GM08714 (cell line): ENCODE measurements at regions not wholly inside any gene's neighbourhood (a gene's known extent, or its start where the extent isn't known, plus 50 kb on each side); places are given as distances from the start of the nearest gene placed in this dataset.

Experiments
- H3K4me3 ChIP-seq: fragments of 200-500 bp; sonication (Bioruptor generic); 2 replicates; pipeline ENCODE4 v1.5.1; 2014; ENCODE audit warnings: mild to moderate bottlenecking, low read length, inconsistent platforms
- ZNF274 ChIP-seq: IDR thresholded peaks from 2 replicates; pipeline ENCODE4 v1.6.1; 2012; ENCODE audit warnings: mild to moderate bottlenecking, low read depth, low read length

DNA sequence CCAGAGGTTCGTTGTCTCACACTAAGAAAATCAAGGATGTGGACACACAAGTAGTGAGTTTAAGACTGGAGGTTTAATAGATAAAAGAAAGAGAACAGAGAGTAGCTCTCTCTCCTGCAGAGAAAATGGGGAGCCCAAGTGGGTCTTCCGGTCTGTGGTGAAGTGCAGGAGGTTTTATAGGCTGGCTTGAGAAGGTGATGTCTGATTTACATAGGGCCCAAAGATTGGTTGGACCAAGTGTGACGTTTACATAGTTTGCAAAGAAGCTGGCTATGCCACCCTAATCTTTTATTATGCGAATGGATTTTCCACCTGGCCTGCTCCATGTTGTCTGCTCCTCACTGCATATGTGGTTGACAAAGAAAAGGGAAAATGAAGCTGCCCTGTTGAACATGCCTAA, 430.4 kb upstream of the TRIB2 start:
- no peak overlapping the region for H3K4me3 ChIP-seq
- no peak for TF ChIP-seq ZNF274

DNA sequence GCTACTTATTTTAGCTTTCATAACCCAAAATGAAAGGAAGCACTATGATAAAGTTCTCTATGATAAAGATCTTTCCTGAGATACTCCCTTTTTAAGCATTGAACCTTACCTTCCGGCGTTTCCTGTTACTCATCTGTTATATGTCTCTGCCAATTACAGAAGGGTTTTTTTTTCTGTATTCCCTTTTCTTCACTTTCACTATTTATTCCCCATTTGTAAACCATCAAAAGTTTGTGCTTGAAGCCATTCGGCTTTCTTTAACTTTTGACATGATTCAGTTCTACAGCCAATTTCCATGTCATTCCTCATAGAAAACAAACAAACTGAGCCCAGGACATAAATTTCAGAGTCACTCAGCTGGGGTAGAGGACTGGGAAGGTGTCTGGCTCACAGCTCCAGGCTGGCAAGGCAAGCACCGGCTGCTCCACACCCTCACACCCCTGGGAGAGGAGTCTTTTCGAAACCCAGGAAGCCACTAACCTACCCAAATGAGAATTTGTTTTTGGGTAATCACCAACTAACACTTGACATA, 429.4 kb upstream of the TRIB2 start:
- no peak overlapping the region for H3K4me3 ChIP-seq
- no peak for TF ChIP-seq ZNF274

GRCh38 chr2:12288048-12288447, 428.7 kb upstream of the TRIB2 start:
- no peak overlapping the region for H3K4me3 ChIP-seq
- TF ChIP-seq ZNF274, result no peak

DNA sequence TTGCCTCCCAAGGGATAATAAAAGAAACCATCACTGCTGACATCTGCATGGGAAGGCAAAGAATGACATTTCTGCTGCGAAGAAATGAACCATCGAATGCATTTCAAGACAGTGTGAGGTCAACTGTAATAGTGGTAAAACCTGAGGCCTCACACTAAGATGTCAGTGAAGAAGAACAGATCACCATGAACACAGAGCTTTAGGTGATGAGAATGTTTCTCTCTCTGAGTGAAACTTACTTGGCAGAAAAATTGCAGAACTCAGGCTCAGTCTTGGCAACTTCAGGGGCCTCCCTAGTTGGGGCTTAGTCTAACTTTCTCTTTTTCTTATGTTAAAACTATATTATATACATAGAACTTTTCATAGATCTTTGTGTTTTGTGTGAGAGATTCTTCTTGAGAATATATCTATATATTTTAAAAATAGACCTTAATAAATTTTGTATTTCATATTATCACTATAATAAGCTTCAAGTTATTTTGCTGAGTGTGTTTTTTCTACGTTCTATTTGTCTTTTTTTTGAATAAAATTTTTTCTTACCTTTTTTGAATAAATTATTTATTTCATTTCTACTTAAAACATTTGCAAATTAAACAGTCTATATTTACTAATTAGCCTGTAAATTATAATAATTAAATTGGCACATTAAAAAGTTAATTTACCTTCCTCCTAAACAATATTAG, 427.5 kb upstream of the TRIB2 start:
- TF ChIP-seq ZNF274, result no peak
- no peak overlapping the region for H3K4me3 ChIP-seq

DNA sequence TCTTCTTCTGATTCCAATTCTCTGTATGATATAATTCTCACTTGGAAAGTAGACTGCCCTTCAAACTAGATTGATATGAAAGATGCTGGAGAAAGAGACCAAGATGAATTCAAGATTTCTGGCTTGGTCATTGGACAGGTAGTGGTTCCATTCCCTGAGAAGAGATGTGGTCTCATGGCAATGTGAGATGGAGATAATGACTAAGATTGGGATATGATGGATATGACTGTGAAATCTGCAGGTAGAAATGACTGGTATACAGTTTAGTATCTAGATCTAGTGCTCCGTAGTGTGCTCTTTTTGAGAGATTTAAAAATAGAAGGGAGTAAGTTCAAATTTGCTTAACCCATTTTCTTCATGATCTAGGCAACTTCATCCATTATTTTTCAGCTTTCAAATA, 425.4 kb upstream of the TRIB2 start:
- TF ChIP-seq ZNF274, result no peak
- no peak overlapping the region for H3K4me3 ChIP-seq

DNA sequence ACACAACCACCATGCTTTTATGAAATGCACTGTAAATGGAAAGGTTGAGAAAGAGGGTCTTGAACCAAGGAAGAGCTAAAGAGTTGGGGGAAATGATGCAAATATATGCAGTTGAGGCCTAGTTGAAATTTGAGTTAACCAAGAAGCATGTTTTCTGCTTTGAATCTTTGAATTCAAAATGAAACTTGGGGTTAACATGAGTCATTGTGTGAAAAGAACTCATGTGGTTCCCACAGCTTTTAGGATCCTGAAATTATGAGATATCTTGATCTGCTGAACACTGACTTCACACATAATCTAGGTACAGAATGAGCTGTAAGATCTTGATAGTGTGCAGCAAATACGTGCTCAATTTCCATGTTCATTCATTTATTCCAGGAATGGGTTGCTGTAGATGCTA, 422.9 kb upstream of the TRIB2 start:
- no peak overlapping the region for H3K4me3 ChIP-seq
- no peak for TF ChIP-seq ZNF274

GRCh38 chr2:12295856-12296519, 420.7 kb upstream of the TRIB2 start:
- H3K4me3 ChIP-seq, result no peak overlapping the region
- TF ChIP-seq ZNF274, result no peak

- H3K4me3 ChIP-seq, result no peak overlapping the region
- TF ChIP-seq ZNF274, result no peak
These were observed 419.8 kb upstream of the TRIB2 start for GRCh38 chr2:12296915-12297314.

DNA sequence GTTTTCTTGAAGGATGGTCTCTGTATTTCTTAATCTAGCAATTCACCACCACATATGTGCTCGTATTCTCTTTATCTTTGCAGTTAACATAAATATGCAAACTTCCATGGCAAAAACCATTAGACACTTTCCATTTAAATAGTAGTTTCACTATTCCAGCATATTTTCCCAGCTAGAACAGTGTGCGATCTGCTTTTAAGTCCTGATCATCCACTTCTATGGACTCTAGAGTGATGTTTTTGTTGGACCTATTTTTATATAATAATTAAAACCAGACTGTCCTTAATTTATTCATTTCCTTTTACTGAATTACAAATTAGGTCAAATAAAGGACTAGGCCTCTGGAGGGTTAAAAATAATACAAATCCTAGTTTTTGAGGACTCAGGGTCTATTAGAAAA, 418.4 kb upstream of the TRIB2 start:
- no peak overlapping the region for H3K4me3 ChIP-seq
- no peak for TF ChIP-seq ZNF274

DNA sequence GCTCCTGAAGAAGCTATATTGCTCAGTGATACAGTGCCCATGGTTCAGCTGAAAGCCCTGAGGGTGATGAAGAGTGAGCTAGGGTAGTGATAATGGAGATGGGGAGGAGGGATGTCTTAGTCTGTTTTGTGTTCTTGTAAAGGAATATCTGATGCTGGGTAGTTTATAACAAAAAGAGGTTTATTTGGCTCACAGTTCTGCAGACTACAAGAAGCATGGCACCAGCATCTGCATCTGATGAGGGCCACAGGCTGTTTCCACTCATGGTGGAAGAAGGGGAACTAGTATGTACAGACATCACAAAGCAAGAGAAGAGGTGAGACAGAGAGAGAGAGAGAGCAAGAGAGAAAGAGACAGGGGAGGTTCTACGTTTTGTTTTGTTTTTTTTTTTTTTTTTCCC, 417.3 kb upstream of the TRIB2 start:
- H3K4me3 ChIP-seq, result no peak overlapping the region
- no peak for TF ChIP-seq ZNF274

GRCh38 chr2:12300019-12300602, 416.6 kb upstream of the TRIB2 start:
- no peak overlapping the region for H3K4me3 ChIP-seq
- TF ChIP-seq ZNF274, result no peak

- TF ChIP-seq ZNF274, result no peak
- no peak overlapping the region for H3K4me3 ChIP-seq
These were observed 415.8 kb upstream of the TRIB2 start for GRCh38 chr2:12300927-12301326.

GRCh38 chr2:12302140-12302539, 414.6 kb upstream of the TRIB2 start:
- H3K4me3 ChIP-seq, result no peak overlapping the region

GRCh38 chr2:12302691-12303090, 414.0 kb upstream of the TRIB2 start:
- TF ChIP-seq ZNF274, result no peak
- no peak overlapping the region for H3K4me3 ChIP-seq

More at GRCh38 chr2:12302140-12302539, 414.6 kb upstream of the TRIB2 start:
- TF ChIP-seq ZNF274, result no peak
